Spleen (tissue), 7 donors: ENCODE measurements at regions not wholly inside any gene's neighbourhood (a gene's known extent, or its start where the extent isn't known, plus 50 kb on each side); places are given as distances from the start of the nearest gene placed in this dataset.

Experiments
- POLR2A ChIP-seq, 3 donors: fragments of 450-650 bp; IDR thresholded peaks; one replicate each; pipeline ENCODE4 v1.5.1; 2017; ENCODE audit warnings: antibody characterized with exemption in 3 of 3, mild to moderate bottlenecking in 1 of 3
- POLR2AphosphoS5 ChIP-seq, 3 donors: sonication (generic); formaldehyde crosslinking; IDR thresholded peaks; one replicate each; pipeline ENCODE4 v1.5.1; 2017; ENCODE audit warnings: antibody characterized with exemption in 3 of 3
- TF ChIP-seq, protein P1 (sequence below), 11 experiments: fragments of 200-600 bp in 7 of 11; fragments of 450-650 bp in 4 of 11; sonication (generic) in 4 of 11; IDR thresholded peaks in 8 of 11; conservative IDR thresholded peaks in 3 of 11; 1 replicate in 7 of 11; 2 replicates in 4 of 11; pipeline versions ENCODE4 v1.4.0 to v1.8.0; 2016 to 2021; ENCODE audit warnings: antibody characterized with exemption in 11 of 11, inconsistent platforms in 4 of 11, mild to moderate bottlenecking in 1 of 11
- donor health status: DM: no; HTN: no; CAD: no; lungs with moderate emphysema.
- donor health status: DM: no; HTN: no; CAD: no.
- donor health status: DM: no; HTN: no; CAD: no.

DNA sequence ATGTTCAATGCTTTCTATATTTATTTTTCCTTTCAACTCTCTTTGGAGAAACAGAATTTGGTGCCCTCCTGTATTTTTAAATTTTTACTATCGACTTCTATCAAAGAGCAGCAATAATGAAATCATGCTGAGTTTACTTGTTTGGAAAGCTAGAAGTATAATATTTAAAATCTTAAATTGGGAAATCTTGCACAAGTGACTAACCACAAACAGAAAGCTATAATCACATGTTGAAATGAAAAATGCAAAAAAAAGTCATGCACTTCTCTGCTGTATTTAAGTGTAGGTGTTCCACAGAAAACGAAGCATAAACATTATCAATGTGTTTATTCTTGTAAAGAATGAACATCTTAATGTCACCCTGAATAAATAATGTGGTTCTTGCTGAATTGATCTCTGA, 306.1 kb downstream of the PCDH18 start:
- TF ChIP-seq, protein P1, sequence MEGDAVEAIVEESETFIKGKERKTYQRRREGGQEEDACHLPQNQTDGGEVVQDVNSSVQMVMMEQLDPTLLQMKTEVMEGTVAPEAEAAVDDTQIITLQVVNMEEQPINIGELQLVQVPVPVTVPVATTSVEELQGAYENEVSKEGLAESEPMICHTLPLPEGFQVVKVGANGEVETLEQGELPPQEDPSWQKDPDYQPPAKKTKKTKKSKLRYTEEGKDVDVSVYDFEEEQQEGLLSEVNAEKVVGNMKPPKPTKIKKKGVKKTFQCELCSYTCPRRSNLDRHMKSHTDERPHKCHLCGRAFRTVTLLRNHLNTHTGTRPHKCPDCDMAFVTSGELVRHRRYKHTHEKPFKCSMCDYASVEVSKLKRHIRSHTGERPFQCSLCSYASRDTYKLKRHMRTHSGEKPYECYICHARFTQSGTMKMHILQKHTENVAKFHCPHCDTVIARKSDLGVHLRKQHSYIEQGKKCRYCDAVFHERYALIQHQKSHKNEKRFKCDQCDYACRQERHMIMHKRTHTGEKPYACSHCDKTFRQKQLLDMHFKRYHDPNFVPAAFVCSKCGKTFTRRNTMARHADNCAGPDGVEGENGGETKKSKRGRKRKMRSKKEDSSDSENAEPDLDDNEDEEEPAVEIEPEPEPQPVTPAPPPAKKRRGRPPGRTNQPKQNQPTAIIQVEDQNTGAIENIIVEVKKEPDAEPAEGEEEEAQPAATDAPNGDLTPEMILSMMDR (IDR thresholded peaks at IDR 0.05 in 8 of 11, conservative IDR thresholded peaks at IDR 0.05 in 3 of 11) = no peak
- no peak for TF ChIP-seq POLR2AphosphoS5 (IDR thresholded peaks at IDR 0.05)
- TF ChIP-seq POLR2A (IDR thresholded peaks at IDR 0.05) = no peak
